TTC549 (cell line): ENCODE measurements at regions not wholly inside any gene's neighbourhood (a gene's known extent, or its start where the extent isn't known, plus 50 kb on each side); places are given as distances from the start of the nearest gene placed in this dataset.
A peak's percentile ranks its signal among the peaks of the same experiment; 100 is the strongest.
"Not testable (repeated sequence)": the region's sequence is repeated elsewhere in the genome, so short reads cannot be mapped to it uniquely, and the experiment has no call there.

ENCODE experiments used
- FAIRE-seq: peaks from 2 replicates; lab custom pipeline; 2012; peaks lifted over from hg19 to GRCh38; lab: Jason Lieb, UNC

- FAIRE-seq = no peak
Measured at GRCh38 chr7:47089068-47089417, 492.9 kb downstream of the TNS3 start.

DNA sequence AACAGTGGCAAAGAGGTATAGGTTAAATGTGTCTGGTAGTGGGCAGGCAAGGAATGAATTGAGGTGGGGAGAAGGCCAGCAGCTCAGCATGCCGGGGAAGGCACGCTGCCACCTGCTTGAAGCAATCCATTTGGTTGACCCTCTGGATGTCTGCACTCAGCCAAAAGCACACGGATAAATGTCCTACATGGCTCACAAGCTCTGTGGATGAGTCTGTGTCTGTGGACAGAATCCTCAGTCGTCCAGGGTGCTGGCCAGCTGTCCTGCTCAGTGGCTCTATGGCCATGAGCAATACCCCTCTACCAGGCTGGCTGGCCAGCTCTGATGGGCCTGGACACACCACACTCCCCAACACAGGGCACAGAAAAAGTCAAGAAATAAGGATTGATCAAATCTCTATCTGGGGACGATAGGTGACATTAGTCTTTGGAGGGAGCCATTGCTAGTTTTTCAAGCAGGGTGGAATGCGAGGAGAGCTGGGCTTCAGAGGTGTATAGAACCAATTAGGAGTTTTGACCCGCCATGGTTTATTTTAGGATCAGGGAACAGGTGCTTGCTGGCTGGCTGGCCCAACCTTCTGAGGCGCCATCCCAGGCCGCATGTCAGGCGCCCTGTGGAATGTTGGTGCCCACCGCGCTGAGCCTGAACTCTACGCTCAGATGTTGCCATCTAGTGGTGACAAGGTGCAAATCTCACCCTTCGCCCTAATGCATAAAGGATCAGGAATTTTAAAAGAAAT, 493.4 kb downstream of the TNS3 start:
- peak; percentile 81 for FAIRE-seq

GRCh38 chr7:47087866-47088265, 494.0 kb downstream of the TNS3 start:
- FAIRE-seq = no peak

DNA sequence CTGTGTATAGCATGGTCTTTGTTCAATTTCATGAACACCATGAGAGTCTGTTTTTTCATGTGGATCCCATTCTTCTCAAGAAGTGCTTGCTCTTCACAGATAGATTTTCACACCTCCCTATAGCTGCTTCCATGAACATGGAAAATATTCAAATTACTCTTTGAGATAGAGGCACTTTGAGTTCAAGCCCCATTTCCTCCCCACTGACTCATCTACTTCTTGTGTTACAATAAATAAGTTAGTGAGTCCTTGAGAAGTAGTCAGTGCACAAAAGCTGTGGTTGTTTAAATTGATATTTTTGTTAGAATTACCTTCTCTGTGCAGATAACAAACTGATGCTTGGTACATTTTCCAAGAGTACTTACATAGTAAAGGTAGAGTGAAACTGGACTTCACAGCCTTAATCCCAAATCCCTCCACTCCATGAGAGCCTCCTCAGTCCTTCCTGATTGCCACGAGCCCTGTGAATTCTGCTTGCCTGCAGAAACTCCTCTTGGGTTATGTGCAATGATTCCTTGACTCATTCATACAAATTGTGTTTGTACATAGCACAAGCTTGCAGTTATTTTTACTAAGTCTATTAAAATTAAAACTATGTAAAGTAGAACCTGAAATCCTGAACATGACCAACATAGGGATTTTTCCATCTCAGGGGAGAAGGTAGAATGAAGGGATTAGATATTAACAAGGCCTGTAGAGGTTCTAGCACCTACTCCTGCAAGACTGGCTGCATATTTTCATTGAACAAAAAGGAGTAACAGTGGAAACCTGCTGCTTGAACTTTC, 496.2 kb downstream of the TNS3 start:
- no peak for FAIRE-seq

DNA sequence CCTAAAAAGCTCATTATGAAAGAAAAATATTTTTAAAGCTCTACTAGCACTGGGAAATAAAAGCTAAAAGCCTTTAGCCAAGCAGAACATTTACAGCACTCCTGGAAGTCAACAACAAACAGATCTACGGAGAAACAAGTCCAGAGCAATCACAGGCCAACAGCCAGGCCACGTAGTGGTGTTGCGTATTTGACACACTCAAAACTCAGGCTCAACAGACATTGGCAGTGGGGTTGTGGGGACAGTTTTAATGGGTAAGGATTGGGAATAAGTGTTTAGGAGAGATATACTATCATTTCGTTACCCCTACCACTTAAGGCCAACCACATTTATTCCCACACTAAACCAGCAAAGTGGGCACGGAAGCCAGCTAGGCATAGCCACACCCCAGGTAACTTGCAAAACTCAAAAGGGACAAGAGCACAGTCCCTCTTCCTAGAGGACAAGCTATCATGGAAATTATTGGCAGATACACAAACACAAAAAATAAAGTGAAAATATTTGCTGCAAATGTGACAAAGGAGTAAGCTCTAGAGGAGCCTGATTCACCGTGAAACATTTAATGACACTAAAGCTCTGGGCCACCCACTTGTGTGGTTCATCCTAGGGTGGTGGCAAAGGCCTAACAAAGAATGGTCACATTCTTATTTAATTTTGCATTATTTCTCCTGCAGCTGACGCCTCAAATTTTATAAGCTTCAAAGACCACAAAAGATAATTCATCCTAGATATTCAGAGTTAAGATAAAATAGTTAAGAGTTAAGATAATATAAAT, 498.2 kb downstream of the TNS3 start:
- no peak for FAIRE-seq

DNA sequence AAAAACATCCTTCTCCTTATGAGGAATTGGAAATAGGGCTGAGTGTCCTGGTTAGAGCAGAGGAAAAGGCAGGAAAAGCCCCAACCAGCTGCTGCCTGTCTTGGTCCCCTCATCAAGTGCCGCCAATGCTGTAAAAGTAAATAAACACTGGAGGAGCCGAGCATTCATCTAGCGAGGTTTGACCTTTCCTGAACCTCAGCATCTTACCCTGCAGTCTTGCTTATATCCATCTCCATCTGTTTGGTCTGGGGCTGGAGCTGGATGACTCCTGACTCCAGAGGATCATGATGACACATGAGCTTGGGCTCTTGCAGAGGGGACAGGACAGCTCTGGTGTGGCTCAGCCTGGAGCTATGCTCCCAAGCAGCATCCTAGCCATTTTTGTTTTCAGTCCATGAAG, 501.1 kb downstream of the TNS3 start:
- no peak for FAIRE-seq

- FAIRE-seq = no peak
Measured at GRCh38 chr7:47078241-47078640, 503.7 kb downstream of the TNS3 start.

DNA sequence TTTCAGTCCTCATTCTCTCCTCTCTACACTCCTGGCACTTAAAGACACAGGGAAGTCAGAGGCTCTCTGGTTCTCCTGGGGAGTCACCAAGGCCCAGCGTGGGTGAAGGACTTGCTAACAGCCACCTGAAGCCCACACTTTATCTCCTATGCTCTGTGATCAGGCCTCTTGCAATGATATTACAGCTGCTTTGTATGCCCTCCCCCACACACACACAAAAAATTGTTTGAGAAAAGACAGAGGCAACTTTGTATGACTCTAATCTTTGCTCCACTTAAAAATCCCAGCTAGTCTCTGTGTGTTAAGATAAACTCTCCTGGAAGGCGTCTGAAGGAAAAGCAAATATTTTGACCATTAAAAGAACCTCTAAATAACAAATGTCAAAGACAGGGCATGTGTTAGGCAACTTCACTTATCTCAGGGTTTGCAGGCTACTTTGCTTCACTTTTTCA, 507.2 kb downstream of the TNS3 start:
- FAIRE-seq = no peak

GRCh38 chr7:47073284-47073683, 508.6 kb downstream of the TNS3 start:
- no peak for FAIRE-seq

- FAIRE-seq = no peak
Measured at GRCh38 chr7:47071866-47072265, 510.0 kb downstream of the TNS3 start.

GRCh38 chr7:47069385-47070076, 512.4 kb downstream of the TNS3 start:
- no peak for FAIRE-seq

- FAIRE-seq = no peak
Measured at GRCh38 chr7:47066976-47067614, 514.8 kb downstream of the TNS3 start.

- FAIRE-seq = no peak
Measured at GRCh38 chr7:47056731-47057130, 525.2 kb downstream of the TNS3 start.

DNA sequence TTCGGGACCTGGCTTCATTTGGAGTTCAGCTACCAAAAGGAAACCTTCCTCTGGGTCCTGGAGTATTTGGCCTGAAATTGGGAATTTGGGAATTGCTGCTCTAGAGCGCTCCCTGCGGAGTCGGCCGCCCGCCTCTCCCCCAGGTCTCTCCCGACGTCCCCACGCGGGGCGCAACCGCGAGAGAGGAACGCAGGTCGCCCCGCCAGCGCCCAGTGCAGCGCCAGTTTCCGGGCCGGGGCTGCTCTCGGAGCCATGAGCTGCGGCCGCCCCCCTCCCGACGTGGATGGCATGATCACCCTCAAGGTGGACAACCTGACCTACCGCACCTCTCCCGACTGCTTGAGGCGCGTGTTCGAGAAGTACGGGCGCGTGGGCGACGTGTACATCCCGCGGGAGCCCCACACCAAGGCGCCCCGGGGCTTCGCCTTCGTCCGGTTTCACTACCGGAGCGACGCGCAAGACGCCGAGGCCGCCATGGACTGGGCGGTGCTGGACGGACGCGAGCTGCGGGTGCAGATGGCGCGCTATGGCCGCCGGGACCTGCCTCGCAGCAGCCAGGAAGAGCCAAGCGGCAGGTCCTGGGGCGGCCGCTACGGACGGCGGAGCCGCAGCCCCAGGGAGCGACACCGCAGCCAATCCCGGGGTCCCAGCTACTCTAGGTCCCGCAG, 529.2 kb downstream of the TNS3 start:
- not testable (repeated sequence) for FAIRE-seq

- FAIRE-seq = no peak
Measured at GRCh38 chr7:47049234-47049774, 532.6 kb downstream of the TNS3 start.

GRCh38 chr7:47047384-47047783, 534.5 kb downstream of the TNS3 start:
- FAIRE-seq = no peak

DNA sequence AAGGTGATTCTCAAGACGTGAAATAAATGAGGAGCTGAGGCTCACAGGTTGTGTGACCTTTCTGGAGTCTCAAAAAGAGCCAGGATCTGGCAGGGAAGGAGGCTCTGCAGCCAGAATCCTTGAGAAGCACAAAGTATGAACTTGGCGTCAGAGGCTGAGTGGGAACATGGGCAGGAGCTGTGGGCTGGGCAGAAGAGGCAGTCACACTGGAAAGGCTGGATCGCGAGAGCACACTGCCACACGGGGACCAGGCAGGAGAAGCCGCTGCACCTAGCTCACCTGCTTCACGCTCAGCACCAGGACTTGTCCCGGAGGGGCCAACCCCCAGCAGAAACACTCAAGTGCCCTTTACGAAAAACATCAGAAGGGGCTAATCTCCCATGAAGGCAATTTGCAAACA, 535.0 kb downstream of the TNS3 start:
- no peak for FAIRE-seq

GRCh38 chr7:47045207-47046051, 536.5 kb downstream of the TNS3 start:
- FAIRE-seq = no peak

GRCh38 chr7:47044625-47045024, 537.3 kb downstream of the TNS3 start:
- FAIRE-seq = no peak

DNA sequence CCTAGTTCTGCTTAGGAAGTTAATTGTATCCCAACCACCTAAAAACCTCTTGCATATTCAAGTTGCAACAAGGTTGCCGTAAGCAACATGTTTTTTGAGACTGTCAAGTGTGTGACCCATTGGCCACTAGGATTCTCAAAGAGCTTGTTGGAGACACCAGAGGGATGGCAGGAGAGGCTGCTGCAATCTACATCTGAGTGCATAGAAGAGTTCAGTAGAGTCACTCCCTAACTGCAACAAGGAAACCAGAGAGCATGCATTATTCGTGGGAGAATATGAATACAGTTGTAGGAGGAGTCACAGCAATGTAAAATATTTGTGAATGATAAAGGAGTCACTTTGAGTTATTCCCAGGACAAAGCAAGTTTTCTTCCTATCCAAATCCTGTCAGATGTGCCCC, 538.6 kb downstream of the TNS3 start:
- FAIRE-seq = no peak
